ENCODE measurements at regions not wholly inside any gene's neighbourhood (a gene's known extent, or its start where the extent isn't known, plus 50 kb on each side); places are given as distances from the start of the nearest gene placed in this dataset.

GRCh38 chr1:199313444-199313843 lies 674.6 kb downstream of the PTPRC start:
- TF ChIP-seq CEBPZ (IDR thresholded peaks at IDR 0.05; ENCODE audit: low read length) (no peak), CTCF (CRISPR knock-in tag; IDR thresholded peaks at IDR 0.05) (no peak), ZBTB39 (CRISPR knock-in tag; IDR thresholded peaks at IDR 0.05) (no peak), ZBTB40 (IDR thresholded peaks at IDR 0.05) (no peak), ZBTB40 (CRISPR knock-in tag; IDR thresholded peaks at IDR 0.05) (no peak), HINFP (CRISPR knock-in tag; IDR thresholded peaks at IDR 0.05; ENCODE audit: low read depth) (no peak), KDM2A (CRISPR knock-in tag; IDR thresholded peaks at IDR 0.05; ENCODE audit: borderline replicate concordance, low read depth) (no peak), ZNF121 (CRISPR knock-in tag; IDR thresholded peaks at IDR 0.05) (no peak), TGIF2 (CRISPR knock-in tag; IDR thresholded peaks at IDR 0.05) (no peak), PATZ1 (CRISPR knock-in tag; IDR thresholded peaks at IDR 0.05) (no peak), ISX (CRISPR knock-in tag; conservative IDR thresholded peaks at IDR 0.05) (no peak), ASH2L (IDR thresholded peaks at IDR 0.05; ENCODE audit: insufficient read length, low read depth, low read length) (no peak), ZNF44 (CRISPR knock-in tag; IDR thresholded peaks at IDR 0.05) (no peak), JUND (CRISPR knock-in tag; IDR thresholded peaks at IDR 0.05) (no peak)
